HCT116 (cell line): ENCODE measurements at regions not wholly inside any gene's neighbourhood (a gene's known extent, or its start where the extent isn't known, plus 50 kb on each side); places are given as distances from the start of the nearest gene placed in this dataset.

Experiments
- ATAC-seq: fragments of 200-7000 bp; cut with Tn5 transposase; 2 replicates; pipeline ENCODE4 v1.9.1; 2020; ENCODE audit warnings: mild to moderate bottlenecking, moderate library complexity
- BruUV-seq: library from RNA; stranded (reverse); fragments of 400-500 nt; replicated peaks from 2 replicates; lab custom pipeline; 2021; lab: Mats Ljungman, UMichigan
- CTCF ChIA-PET: fragments of 300-600 bp; sonication (Branson Sonifier 250); formaldehyde crosslinking; loops from one replicate; lab custom pipeline; 2021; ENCODE audit warnings: antibody characterized with exemption; lab: Charles Lee
- POLR2A ChIA-PET: fragments of 300-600, 350-600 bp; sonication (Branson Sonifier 250); formaldehyde crosslinking; loops from one replicate; lab custom pipeline; 2021; ENCODE audit warnings: antibody characterized with exemption; lab: Charles Lee
- RAD21 ChIA-PET, 2 experiments: fragments of 300-600 bp; sonication (Branson Sonifier 250); formaldehyde crosslinking; loops; one replicate each; lab custom pipeline; 2023; ENCODE audit warnings: low total read pairs in 2 of 2; ENCODE audit not compliant: uncharacterized antibody in 2 of 2, unreplicated experiment in 2 of 2, low non-redundant PET in 1 of 2; lab: Charles Lee
- DNase-seq: peaks from one replicate; pipeline ENCODE4 v3.0.0-alpha.2; 2010; ENCODE audit warnings: low read depth, low spot score
- H2AFZ ChIP-seq: fragments of 200-600 bp; shearing (Covaris generic), sonication (generic); 2 replicates; pipeline ENCODE4 v1.6.1; 2017; ENCODE audit warnings: low read depth, mixed run types, mixed read lengths, antibody characterized with exemption, low read length; ENCODE audit not compliant: poor library complexity, severe bottlenecking
- H3K27ac ChIP-seq: 2 replicates; pipeline ENCODE4 v1.5.1; 2012; ENCODE audit warnings: low read depth, low read length
- H3K27me3 ChIP-seq: fragments of 200-600 bp; sonication (generic); 2 replicates; pipeline ENCODE4 v1.6.1; 2016; ENCODE audit warnings: mixed run types, low read length, mixed read lengths; ENCODE audit not compliant: insufficient read depth
- H3K36me3 ChIP-seq, 2 experiments: fragments of 200-500 bp in 1 of 2; fragments of 200-600 bp in 1 of 2; sonication (Bioruptor generic) in 1 of 2; sonication (generic) in 1 of 2; 2 replicates each; pipeline versions ENCODE4 v1.5.1 to v1.6.1; 2014 to 2016; ENCODE audit warnings: low read length in 2 of 2, inconsistent platforms in 1 of 2, mixed read lengths in 1 of 2, mixed run types in 1 of 2; ENCODE audit not compliant: insufficient read depth in 2 of 2, control insufficient read depth in 1 of 2
- H3K4me1 ChIP-seq, 2 experiments: fragments of 200-600 bp in 1 of 2; sonication (generic) in 1 of 2; 2 replicates each; pipeline versions ENCODE4 v1.5.1 to v1.6.1; 2012 to 2017; ENCODE audit warnings: low read length in 2 of 2, inconsistent platforms in 1 of 2, mild to moderate bottlenecking in 1 of 2, mixed read lengths in 1 of 2, mixed run types in 1 of 2, moderate library complexity in 1 of 2; ENCODE audit not compliant: insufficient read depth in 2 of 2, control insufficient read depth in 1 of 2
- H3K4me2 ChIP-seq: fragments of 200-600 bp; sonication (generic); 2 replicates; pipeline ENCODE4 v1.6.1; 2017; ENCODE audit warnings: mixed run types, low read length, mixed read lengths
- H3K4me3 ChIP-seq, 2 experiments: fragments of 200-600 bp in 1 of 2; sonication (generic) in 1 of 2; replicated peaks in 1 of 2; 2 replicates each; pipeline ENCODE4 v1.5.1; 2011 to 2016; ENCODE audit warnings: low read length in 2 of 2, control low read depth in 1 of 2, low read depth in 1 of 2, mild to moderate bottlenecking in 1 of 2, mixed read lengths in 1 of 2, mixed run types in 1 of 2
- H3K79me2 ChIP-seq: fragments of 200-600 bp; sonication (generic); 2 replicates; pipeline ENCODE4 v1.6.1; 2017; ENCODE audit warnings: mild to moderate bottlenecking, mixed run types, low read length, moderate library complexity, mixed read lengths; ENCODE audit not compliant: insufficient read depth
- H3K9ac ChIP-seq: fragments of 200-600 bp; sonication (generic); 2 replicates; pipeline ENCODE4 v1.6.1; 2016; ENCODE audit warnings: low read length, mixed read lengths
- H3K9me2 ChIP-seq: fragments of 200-600 bp; sonication (generic), shearing (Covaris generic); 2 replicates; pipeline ENCODE4 v1.6.1; 2017; ENCODE audit warnings: mixed run types, mild to moderate bottlenecking, moderate library complexity; ENCODE audit not compliant: insufficient read depth
- H3K9me3 ChIP-seq, 2 experiments: fragments of 200-500 bp in 1 of 2; fragments of 200-600 bp in 1 of 2; sonication (Bioruptor generic) in 1 of 2; sonication (generic) in 1 of 2; 2 replicates each; pipeline ENCODE4 v1.6.1; 2014 to 2017; ENCODE audit warnings: low read length in 2 of 2, mixed read lengths in 2 of 2, inconsistent platforms in 1 of 2, low read depth in 1 of 2, mild to moderate bottlenecking in 1 of 2, mixed run types in 1 of 2, moderate library complexity in 1 of 2; ENCODE audit not compliant: control insufficient read depth in 1 of 2, insufficient read depth in 1 of 2
- H4K20me1 ChIP-seq: fragments of 200-600 bp; sonication (generic), shearing (Covaris generic); 2 replicates; pipeline ENCODE4 v1.6.1; 2017; ENCODE audit warnings: mixed run types, mild to moderate bottlenecking, moderate library complexity; ENCODE audit not compliant: insufficient read depth
- EGR1 ChIP-seq: IDR thresholded peaks from 2 replicates; pipeline ENCODE4 v1.6.1; 2012; ENCODE audit warnings: low read depth
- EZH2phosphoT487 ChIP-seq: fragments of 200-600 bp; IDR thresholded peaks from 2 replicates; pipeline ENCODE4 v1.6.1; 2018; ENCODE audit warnings: antibody characterized with exemption, borderline replicate concordance
- JUND ChIP-seq: IDR thresholded peaks from 2 replicates; pipeline ENCODE4 v1.6.1; 2012
- RAD21 ChIP-seq: IDR thresholded peaks from 2 replicates; pipeline ENCODE4 v1.6.1; 2012; ENCODE audit warnings: low read depth, mild to moderate bottlenecking
- TCF7L2 ChIP-seq: IDR thresholded peaks from 2 replicates; pipeline ENCODE4 v1.7.0; 2011; ENCODE audit warnings: borderline replicate concordance, inconsistent platforms; ENCODE audit not compliant: insufficient read depth, insufficient read length; ENCODE audit errors: extremely low read depth
- ZNF274 ChIP-seq: fragments of 200-500 bp; sonication (Bioruptor generic); IDR thresholded peaks from 2 replicates; pipeline ENCODE4 v1.6.1; 2014; ENCODE audit warnings: mild to moderate bottlenecking, low read depth, low read length, inconsistent platforms
- intact Hi-C: fragments of 100-400 bp; cut with micrococcal nuclease; formaldehyde crosslinking; loops from 2 replicates; pipeline ENCODE4 v1.10.0; 2022
- TF ChIP-seq, protein P1 (sequence below): IDR thresholded peaks from 2 replicates; pipeline ENCODE4 v1.6.1; 2011; ENCODE audit warnings: mild to moderate bottlenecking, low read length, moderate library complexity; ENCODE audit not compliant: insufficient replicate concordance; ENCODE audit errors: extremely low read depth
- TF ChIP-seq, protein P2 (sequence below), 3 experiments: fragments of 200-600 bp in 1 of 3; sonication (generic) in 1 of 3; IDR thresholded peaks in 2 of 3; conservative IDR thresholded peaks in 1 of 3; 2 replicates each; pipeline ENCODE4 v1.5.1; 2012 to 2017; ENCODE audit warnings: low read depth in 2 of 3, low read length in 2 of 3, antibody characterized with exemption in 1 of 3, borderline replicate concordance in 1 of 3, control low read depth in 1 of 3, mild to moderate bottlenecking in 1 of 3, mixed read lengths in 1 of 3, mixed run types in 1 of 3, moderate library complexity in 1 of 3; ENCODE audit not compliant: insufficient read depth in 1 of 3
- TF ChIP-seq, protein P3 (sequence below): IDR thresholded peaks from 2 replicates; pipeline ENCODE4 v1.6.1; 2012

DNA sequence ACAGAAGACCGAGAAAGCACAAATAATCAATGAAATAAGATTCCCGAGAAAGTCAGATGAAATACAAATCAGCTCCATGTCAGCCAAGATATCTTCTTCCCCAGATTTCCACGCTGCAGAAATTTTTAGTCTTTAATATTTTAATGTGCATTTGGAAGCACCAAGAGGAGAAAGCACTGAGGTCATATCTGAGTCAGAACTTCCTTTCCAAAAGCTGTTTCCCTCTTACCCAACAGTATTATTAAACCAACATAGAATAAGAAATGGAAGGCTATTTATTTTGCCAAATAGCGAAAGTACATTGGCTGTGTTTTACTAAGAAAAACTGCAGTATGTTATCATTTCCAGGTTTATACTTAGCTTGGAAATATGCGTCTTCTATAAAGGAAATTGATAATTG lies 772.1 kb upstream of the CDH9 start:
- Histone ChIP-seq H3K9me2 (no peaks in the 10 kb centered on the region), H3K4me3 (no peak overlapping the region), H3K4me2 (no peak overlapping the region), H3K9me3 (peaks cover 0 to 4% of the 10 kb centered on the region in 2 experiments; a peak in 1 of 4 replicates), H4K20me1 (no peaks in the 10 kb centered on the region), H3K36me3 (no peaks in the 10 kb centered on the region), H3K4me1 (no peaks in the 10 kb centered on the region), H3K79me2 (no peaks in the 10 kb centered on the region), H3K27ac (no peak overlapping the region), H3K9ac (no peak overlapping the region), H3K27me3 (no peaks in the 10 kb centered on the region), H2AFZ (no peak overlapping the region)
- POLR2A ChIA-PET: no interaction called here
- DNase-seq (no peak), ATAC-seq (no peak)
- BruUV-seq: no TSS peak
- intact Hi-C loops: no loop called here
- CTCF ChIA-PET: no interaction called here
- no peak for TF ChIP-seq JUND
- no peak for TF ChIP-seq TCF7L2
- TF ChIP-seq, protein P1, sequence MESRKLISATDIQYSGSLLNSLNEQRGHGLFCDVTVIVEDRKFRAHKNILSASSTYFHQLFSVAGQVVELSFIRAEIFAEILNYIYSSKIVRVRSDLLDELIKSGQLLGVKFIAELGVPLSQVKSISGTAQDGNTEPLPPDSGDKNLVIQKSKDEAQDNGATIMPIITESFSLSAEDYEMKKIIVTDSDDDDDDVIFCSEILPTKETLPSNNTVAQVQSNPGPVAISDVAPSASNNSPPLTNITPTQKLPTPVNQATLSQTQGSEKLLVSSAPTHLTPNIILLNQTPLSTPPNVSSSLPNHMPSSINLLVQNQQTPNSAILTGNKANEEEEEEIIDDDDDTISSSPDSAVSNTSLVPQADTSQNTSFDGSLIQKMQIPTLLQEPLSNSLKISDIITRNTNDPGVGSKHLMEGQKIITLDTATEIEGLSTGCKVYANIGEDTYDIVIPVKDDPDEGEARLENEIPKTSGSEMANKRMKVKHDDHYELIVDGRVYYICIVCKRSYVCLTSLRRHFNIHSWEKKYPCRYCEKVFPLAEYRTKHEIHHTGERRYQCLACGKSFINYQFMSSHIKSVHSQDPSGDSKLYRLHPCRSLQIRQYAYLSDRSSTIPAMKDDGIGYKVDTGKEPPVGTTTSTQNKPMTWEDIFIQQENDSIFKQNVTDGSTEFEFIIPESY: no peak
- no peak for TF ChIP-seq EZH2phosphoT487
- TF ChIP-seq RAD21: no peak
- RAD21 ChIA-PET: no interaction called here

DNA sequence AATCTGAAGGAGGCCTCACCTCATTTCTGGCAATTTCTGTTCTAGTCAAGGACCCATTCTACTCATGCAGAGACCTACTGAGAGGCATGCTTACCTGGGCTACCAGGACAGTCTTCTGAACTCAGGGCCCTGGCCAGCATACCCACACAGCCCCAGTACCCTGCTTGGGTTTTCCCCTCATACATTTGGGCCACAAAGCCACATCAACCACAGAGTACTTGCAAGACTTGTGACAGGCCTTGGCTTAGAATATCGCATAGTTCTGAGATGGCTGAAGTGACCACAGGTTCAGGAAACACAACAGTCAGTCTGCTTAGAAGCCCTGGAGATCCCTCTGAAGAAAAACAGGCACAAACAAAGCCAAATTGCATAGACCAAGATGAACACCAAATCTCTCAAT lies 758.8 kb upstream of the CDH9 start:
- ChIA-PET RAD21 (no interaction called here), POLR2A (no interaction called here), CTCF (no interaction called here)
- intact Hi-C loops: no loop called here
- Histone ChIP-seq H3K79me2 (no peaks in the 10 kb centered on the region), H4K20me1 (no peaks in the 10 kb centered on the region), H3K27ac (no peak overlapping the region), H3K27me3 (no peaks in the 10 kb centered on the region), H3K4me1 (no peaks in the 10 kb centered on the region), H3K9me2 (no peaks in the 10 kb centered on the region), H3K4me3 (no peak overlapping the region), H3K9me3 (peaks cover 10 to 15% of the 10 kb centered on the region in 2 experiments; a peak in 2 of 4 replicates), H3K36me3 (no peaks in the 10 kb centered on the region), H2AFZ (no peak overlapping the region), H3K9ac (no peak overlapping the region), H3K4me2 (no peak overlapping the region)
- BruUV-seq: no TSS peak
- DNase-seq (no peak), ATAC-seq (no peak)
- TF ChIP-seq TCF7L2: no peak
- TF ChIP-seq EGR1: no peak
- TF ChIP-seq ZNF274: no peak
- TF ChIP-seq RAD21: no peak
- TF ChIP-seq, protein P2, sequence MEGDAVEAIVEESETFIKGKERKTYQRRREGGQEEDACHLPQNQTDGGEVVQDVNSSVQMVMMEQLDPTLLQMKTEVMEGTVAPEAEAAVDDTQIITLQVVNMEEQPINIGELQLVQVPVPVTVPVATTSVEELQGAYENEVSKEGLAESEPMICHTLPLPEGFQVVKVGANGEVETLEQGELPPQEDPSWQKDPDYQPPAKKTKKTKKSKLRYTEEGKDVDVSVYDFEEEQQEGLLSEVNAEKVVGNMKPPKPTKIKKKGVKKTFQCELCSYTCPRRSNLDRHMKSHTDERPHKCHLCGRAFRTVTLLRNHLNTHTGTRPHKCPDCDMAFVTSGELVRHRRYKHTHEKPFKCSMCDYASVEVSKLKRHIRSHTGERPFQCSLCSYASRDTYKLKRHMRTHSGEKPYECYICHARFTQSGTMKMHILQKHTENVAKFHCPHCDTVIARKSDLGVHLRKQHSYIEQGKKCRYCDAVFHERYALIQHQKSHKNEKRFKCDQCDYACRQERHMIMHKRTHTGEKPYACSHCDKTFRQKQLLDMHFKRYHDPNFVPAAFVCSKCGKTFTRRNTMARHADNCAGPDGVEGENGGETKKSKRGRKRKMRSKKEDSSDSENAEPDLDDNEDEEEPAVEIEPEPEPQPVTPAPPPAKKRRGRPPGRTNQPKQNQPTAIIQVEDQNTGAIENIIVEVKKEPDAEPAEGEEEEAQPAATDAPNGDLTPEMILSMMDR (IDR thresholded peaks at IDR 0.05 in 2 of 3, conservative IDR thresholded peaks at IDR 0.05 in 1 of 3; ENCODE audit: borderline replicate concordance in 1 of 3, insufficient read depth in 1 of 3, low read depth in 2 of 3, low read length in 2 of 3): no peak
- TF ChIP-seq, protein P3, sequence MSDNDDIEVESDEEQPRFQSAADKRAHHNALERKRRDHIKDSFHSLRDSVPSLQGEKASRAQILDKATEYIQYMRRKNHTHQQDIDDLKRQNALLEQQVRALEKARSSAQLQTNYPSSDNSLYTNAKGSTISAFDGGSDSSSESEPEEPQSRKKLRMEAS: no peak
- TF ChIP-seq JUND: no peak
